ENCODE measurements at regions not wholly inside any gene's neighbourhood (a gene's known extent, or its start where the extent isn't known, plus 50 kb on each side); places are given as distances from the start of the nearest gene placed in this dataset.
A peak's percentile ranks its signal among the peaks of the same experiment; 100 is the strongest.

GRCh38 chr4:3709846-3710441, 56.2 kb upstream of the ADRA2C start:
- H3K27ac ChIP-seq, result no peak overlapping the region
- H3K4me3 ChIP-seq, result no peak overlapping the region
- no peak for TF ChIP-seq POLR2A (IDR thresholded peaks at IDR 0.05)
- TF ChIP-seq POLR2AphosphoS5 (IDR thresholded peaks at IDR 0.05), result no peak
- no peak for TF ChIP-seq EP300 (IDR thresholded peaks at IDR 0.05)
- TF ChIP-seq CTCF (IDR thresholded peaks at IDR 0.05), result no peak
- H3K9me3 ChIP-seq, result no peaks in the 10 kb centered on the region
- 74 to 85% (median 78%) methylated on average over 17 to 18 of the region's 18 CpGs for WGBS, 5 donors
- intact Hi-C loops (cut with DNase I; ENCODE audit: low total_unique reads), result no loop called here
- H3K36me3 ChIP-seq, result no peaks in the 10 kb centered on the region
- DNase-seq, result no peak
- no peaks in the 10 kb centered on the region for H3K4me1 ChIP-seq
- peaks cover 0 to 55% (median 5%) of the 10 kb centered on the region in 3 donors for H3K27me3 ChIP-seq

- TF ChIP-seq EP300 (IDR thresholded peaks at IDR 0.05) (no peak), POLR2AphosphoS5 (IDR thresholded peaks at IDR 0.05) (no peak), POLR2A (IDR thresholded peaks at IDR 0.05) (no peak), CTCF (IDR thresholded peaks at IDR 0.05) (no peak)
- Histone ChIP-seq H3K9me3 (no peaks in the 10 kb centered on the region), H3K27me3 (peaks cover 0 to 62% (median 10%) of the 10 kb centered on the region in 3 donors), H3K4me3 (no peak overlapping the region), H3K36me3 (no peaks in the 10 kb centered on the region), H3K4me1 (no peaks in the 10 kb centered on the region), H3K27ac (no peak overlapping the region)
- WGBS, 5 donors, result 85 to 92% (median 88%) methylated on average over 12 to 14 of the region's 14 CpGs
- no peak for DNase-seq
- intact Hi-C loops (cut with DNase I; ENCODE audit: low total_unique reads), result no loop called here
Measured at GRCh38 chr4:3709061-3709845, 56.9 kb upstream of the ADRA2C start.

GRCh38 chr4:3708611-3709010, 57.6 kb upstream of the ADRA2C start:
- H3K27ac ChIP-seq, result no peak overlapping the region
- TF ChIP-seq POLR2A (IDR thresholded peaks at IDR 0.05), result no peak
- TF ChIP-seq CTCF (IDR thresholded peaks at IDR 0.05), result no peak
- no peak for TF ChIP-seq POLR2AphosphoS5 (IDR thresholded peaks at IDR 0.05)
- TF ChIP-seq EP300 (IDR thresholded peaks at IDR 0.05), result no peak
- H3K9me3 ChIP-seq, result no peaks in the 10 kb centered on the region
- peaks cover 0 to 68% (median 17%) of the 10 kb centered on the region in 3 donors for H3K27me3 ChIP-seq
- no peak for DNase-seq
- intact Hi-C loops (cut with DNase I; ENCODE audit: low total_unique reads), result no loop called here
- H3K4me3 ChIP-seq, result no peak overlapping the region
- no peaks in the 10 kb centered on the region for H3K4me1 ChIP-seq
- no peaks in the 10 kb centered on the region for H3K36me3 ChIP-seq
- WGBS, 5 donors, result 82 to 92% (median 88%) methylated on average over 7 to 8 of the region's 8 CpGs

GRCh38 chr4:3708103-3708510, 58.1 kb upstream of the ADRA2C start:
- intact Hi-C loops (cut with DNase I; ENCODE audit: low total_unique reads), result no loop called here
- Histone ChIP-seq H3K4me1 (no peaks in the 10 kb centered on the region), H3K4me3 (no peak overlapping the region), H3K27ac (no peak overlapping the region), H3K36me3 (no peaks in the 10 kb centered on the region), H3K27me3 (peaks cover 0 to 73% (median 22%) of the 10 kb centered on the region in 3 donors), H3K9me3 (no peaks in the 10 kb centered on the region)
- DNase-seq, result peak in 1 of 2 donors; percentile 59
- TF ChIP-seq CTCF (IDR thresholded peaks at IDR 0.05) (no peak), POLR2AphosphoS5 (IDR thresholded peaks at IDR 0.05) (no peak), POLR2A (IDR thresholded peaks at IDR 0.05) (no peak), EP300 (IDR thresholded peaks at IDR 0.05) (no peak)
- WGBS, 5 donors, result 50 to 65% (median 59%) methylated on average over 12 to 14 of the region's 14 CpGs

All from stomach (tissue), 8 donors.